Osteocyte (in vitro differentiated cells): ENCODE measurements at regions not wholly inside any gene's neighbourhood (a gene's known extent, or its start where the extent isn't known, plus 50 kb on each side); places are given as distances from the start of the nearest gene placed in this dataset.

ENCODE experiments used
- DNase-seq: peaks from one replicate; pipeline ENCODE4 v3.0.0; 2021; ENCODE audit warnings: mixed read lengths; ENCODE audit not compliant: unreplicated experiment; ENCODE audit errors: extremely low spot score
- H3K27ac Mint-ChIP-seq: one replicate; pipeline ENCODE4 v1.8.0; 2021; ENCODE audit warnings: mild to moderate bottlenecking, mixed read lengths; ENCODE audit not compliant: unreplicated experiment
- H3K27me3 Mint-ChIP-seq: one replicate; pipeline ENCODE4 v1.8.0; 2021; ENCODE audit warnings: mixed read lengths; ENCODE audit not compliant: unreplicated experiment
- H3K36me3 Mint-ChIP-seq: one replicate; pipeline ENCODE4 v1.8.0; 2021; ENCODE audit warnings: mixed read lengths; ENCODE audit not compliant: unreplicated experiment
- H3K4me1 Mint-ChIP-seq: one replicate; pipeline ENCODE4 v1.8.0; 2021; ENCODE audit warnings: mixed read lengths; ENCODE audit not compliant: unreplicated experiment
- H3K4me3 Mint-ChIP-seq: one replicate; pipeline ENCODE4 v1.8.0; 2021; ENCODE audit warnings: mild to moderate bottlenecking, moderate library complexity, mixed read lengths; ENCODE audit not compliant: unreplicated experiment
- H3K9me3 Mint-ChIP-seq: one replicate; pipeline ENCODE4 v1.8.0; 2021; ENCODE audit warnings: mixed read lengths; ENCODE audit not compliant: unreplicated experiment
- TF ChIP-seq, protein P1 (sequence below): fragments of 200-600 bp; sonication (generic); IDR thresholded peaks from 2 replicates; pipeline ENCODE4 v1.5.0; 2021; ENCODE audit warnings: antibody characterized with exemption, mild to moderate bottlenecking, moderate library complexity

DNA sequence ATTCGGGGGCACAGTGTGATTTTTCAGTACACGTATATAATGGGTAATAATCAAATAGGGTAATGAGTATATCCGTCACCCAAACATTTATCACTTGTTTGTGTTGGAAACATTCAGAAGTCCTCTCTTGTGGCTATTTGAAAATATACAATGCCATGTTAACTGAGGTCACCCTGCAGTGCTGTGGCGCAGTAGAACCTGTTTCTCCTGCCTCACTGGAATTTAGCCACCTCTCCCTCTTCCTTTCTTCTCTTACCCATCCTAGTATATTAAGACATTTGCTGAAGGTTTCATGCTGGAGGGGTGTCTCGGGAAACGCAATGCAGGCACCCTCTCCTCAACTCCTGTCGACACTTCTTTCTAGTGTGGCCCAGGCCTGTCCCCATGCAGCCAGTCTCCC lies 425.3 kb upstream of the MKI67 start:
- no peaks in the 10 kb centered on the region for H3K4me1 Mint-ChIP-seq
- peaks cover 44% of the 10 kb centered on the region for H3K9me3 Mint-ChIP-seq
- no peak for DNase-seq
- TF ChIP-seq, protein P1, sequence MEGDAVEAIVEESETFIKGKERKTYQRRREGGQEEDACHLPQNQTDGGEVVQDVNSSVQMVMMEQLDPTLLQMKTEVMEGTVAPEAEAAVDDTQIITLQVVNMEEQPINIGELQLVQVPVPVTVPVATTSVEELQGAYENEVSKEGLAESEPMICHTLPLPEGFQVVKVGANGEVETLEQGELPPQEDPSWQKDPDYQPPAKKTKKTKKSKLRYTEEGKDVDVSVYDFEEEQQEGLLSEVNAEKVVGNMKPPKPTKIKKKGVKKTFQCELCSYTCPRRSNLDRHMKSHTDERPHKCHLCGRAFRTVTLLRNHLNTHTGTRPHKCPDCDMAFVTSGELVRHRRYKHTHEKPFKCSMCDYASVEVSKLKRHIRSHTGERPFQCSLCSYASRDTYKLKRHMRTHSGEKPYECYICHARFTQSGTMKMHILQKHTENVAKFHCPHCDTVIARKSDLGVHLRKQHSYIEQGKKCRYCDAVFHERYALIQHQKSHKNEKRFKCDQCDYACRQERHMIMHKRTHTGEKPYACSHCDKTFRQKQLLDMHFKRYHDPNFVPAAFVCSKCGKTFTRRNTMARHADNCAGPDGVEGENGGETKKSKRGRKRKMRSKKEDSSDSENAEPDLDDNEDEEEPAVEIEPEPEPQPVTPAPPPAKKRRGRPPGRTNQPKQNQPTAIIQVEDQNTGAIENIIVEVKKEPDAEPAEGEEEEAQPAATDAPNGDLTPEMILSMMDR = no peak
- no peak overlapping the region for H3K27ac Mint-ChIP-seq
- H3K27me3 Mint-ChIP-seq = no peaks in the 10 kb centered on the region
- no peaks in the 10 kb centered on the region for H3K36me3 Mint-ChIP-seq
- no peak overlapping the region for H3K4me3 Mint-ChIP-seq

DNA sequence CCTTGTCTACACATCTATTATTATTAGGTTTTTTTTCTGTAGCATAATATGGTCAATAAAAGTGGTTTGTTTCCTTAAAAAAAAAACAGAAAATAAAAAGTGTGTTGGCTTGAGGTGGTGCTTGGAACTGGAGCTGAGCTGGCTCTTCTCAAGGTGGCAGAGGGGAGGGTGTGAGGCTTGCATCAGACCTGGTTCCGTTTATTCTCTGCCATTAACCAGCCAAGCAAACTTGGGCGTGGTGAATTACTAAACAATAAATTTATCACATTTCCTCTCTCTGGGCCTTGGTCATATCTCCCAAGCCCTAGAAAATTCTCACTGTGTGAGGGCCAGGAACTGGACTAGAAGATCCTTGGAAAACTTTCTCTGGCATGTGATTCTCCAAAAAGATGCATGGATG lies 427.5 kb upstream of the MKI67 start:
- H3K36me3 Mint-ChIP-seq = no peaks in the 10 kb centered on the region
- TF ChIP-seq, protein P1 = no peak
- no peak overlapping the region for H3K27ac Mint-ChIP-seq
- DNase-seq = no peak
- H3K4me1 Mint-ChIP-seq = no peaks in the 10 kb centered on the region
- H3K9me3 Mint-ChIP-seq = peaks cover 43% of the 10 kb centered on the region
- no peak overlapping the region for H3K4me3 Mint-ChIP-seq
- no peaks in the 10 kb centered on the region for H3K27me3 Mint-ChIP-seq

DNA sequence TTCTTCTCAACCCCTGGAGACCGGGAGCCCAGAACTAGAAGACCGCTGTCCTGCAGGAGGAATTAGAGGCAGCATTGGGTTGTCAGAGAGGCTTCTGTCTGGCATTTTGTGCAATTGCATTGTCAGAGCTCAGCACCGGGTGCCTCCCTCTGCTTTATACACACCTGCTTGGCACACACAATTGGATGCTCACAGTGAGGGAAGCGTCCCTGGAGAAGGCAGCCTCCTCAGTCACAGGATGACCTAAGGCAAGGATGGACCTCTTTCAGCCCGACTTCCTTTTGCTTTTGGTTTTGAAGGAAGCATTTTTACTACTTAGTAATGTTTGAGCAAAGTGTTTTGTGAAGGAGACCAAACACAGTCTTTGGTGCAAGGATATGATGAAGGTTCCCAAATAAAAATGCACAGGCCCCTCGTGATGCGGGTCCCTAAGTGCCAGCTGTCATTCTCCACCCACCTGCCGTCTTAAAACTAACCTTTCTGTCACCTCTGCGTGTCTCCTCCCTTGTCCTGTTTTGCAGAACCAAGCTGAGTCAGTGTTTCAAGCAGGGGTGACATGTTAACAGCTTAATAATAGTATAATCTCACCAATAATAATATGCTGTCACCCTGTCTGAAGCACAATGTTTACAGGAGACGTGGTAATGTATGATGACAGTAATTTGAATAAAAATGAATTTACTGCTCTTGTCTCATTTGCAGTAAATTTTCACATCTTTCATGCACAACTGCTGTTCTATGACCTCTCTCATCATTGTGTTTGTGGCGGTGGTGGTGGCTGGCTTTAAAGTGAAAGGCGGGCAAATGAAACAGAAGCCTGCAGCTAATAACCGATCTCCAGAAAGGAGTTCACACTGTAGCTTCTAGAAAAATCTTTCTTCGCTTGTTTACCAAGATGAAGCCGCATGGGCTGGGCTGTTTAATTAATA lies 430.2 kb upstream of the MKI67 start:
- Mint-ChIP-seq H3K27me3 (no peaks in the 10 kb centered on the region), H3K9me3 (peaks cover 40% of the 10 kb centered on the region), H3K4me3 (no peak overlapping the region)

DNA sequence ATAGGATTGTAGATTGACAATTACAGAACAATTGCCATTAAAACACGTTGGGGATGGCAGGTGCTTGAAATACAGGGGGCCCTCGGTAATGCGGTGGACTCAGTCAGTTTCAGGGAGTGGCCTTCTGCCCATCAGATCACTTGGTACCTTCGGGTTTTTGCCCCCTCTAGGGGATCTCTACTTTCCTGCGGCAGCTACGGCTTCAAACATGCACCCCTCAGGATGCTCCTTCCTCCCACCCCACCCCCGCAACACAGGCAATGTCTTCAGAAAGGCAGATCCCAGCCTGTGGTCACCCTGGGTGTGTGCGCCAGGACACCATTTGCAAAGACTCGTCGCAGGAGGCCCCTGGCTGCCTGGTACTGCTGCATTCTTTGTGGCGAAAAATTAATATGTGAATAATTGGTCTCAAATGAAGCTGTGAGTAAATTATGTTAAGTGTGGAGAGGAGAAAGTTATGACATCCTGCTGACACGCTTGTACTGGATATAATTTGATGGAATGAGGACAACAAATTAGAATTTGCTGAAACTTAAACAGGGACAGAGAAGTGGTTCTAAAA lies 431.0 kb upstream of the MKI67 start:
- H3K27me3 Mint-ChIP-seq = no peaks in the 10 kb centered on the region
- no peak for DNase-seq
- peaks cover 44% of the 10 kb centered on the region for H3K9me3 Mint-ChIP-seq
- no peaks in the 10 kb centered on the region for H3K4me1 Mint-ChIP-seq
- H3K36me3 Mint-ChIP-seq = no peaks in the 10 kb centered on the region
- H3K27ac Mint-ChIP-seq = no peak overlapping the region
- no peak overlapping the region for H3K4me3 Mint-ChIP-seq
- TF ChIP-seq, protein P1 = no peak

More for the DNA sequence above, 430.2 kb upstream of the MKI67 start:
- Mint-ChIP-seq H3K36me3 (no peaks in the 10 kb centered on the region), H3K27ac (no peak overlapping the region), H3K4me1 (no peaks in the 10 kb centered on the region)
- DNase-seq = no peak
- TF ChIP-seq, protein P1 = no peak

DNA sequence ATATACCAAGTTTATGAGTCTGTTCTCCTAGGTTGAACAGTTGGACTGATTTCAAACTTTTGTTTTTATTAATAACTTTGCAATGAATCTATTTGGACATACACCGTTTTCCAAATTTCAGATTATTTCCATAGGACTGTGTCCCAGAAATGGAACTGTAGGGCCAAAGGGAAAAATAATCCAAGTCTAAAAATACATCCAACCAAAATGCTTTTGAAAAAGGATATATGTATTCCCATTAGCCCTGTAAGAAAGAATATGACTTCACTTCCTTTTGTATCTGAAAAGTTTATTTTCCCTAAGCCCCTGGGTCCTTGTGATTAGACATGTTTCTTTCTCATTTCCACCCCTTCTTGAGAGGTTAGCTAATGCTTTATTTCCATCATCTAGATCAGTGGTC lies 434.2 kb upstream of the MKI67 start:
- no peak for DNase-seq
- Mint-ChIP-seq H3K36me3 (no peaks in the 10 kb centered on the region), H3K4me3 (no peak overlapping the region), H3K27ac (no peak overlapping the region), H3K9me3 (peaks cover 38% of the 10 kb centered on the region), H3K4me1 (no peaks in the 10 kb centered on the region), H3K27me3 (no peaks in the 10 kb centered on the region)
- TF ChIP-seq, protein P1 = no peak
